Small intestine (tissue), 7 donors: ENCODE measurements at regions not wholly inside any gene's neighbourhood (a gene's known extent, or its start where the extent isn't known, plus 50 kb on each side); places are given as distances from the start of the nearest gene placed in this dataset.

Experiments
- DNase-seq, 2 donors: peaks; one replicate each; pipeline versions ENCODE4 v3.0.0 to v3.0.0-alpha.2; 2013
- FAIRE-seq: peaks from 2 replicates; lab custom pipeline; 2012; peaks lifted over from hg19 to GRCh38; lab: Jason Lieb, UNC
- H3K27ac ChIP-seq, 3 donors: one replicate each; pipeline ENCODE4 v1.5.1; 2013; ENCODE audit warnings: low read length in 2 of 3, mild to moderate bottlenecking in 2 of 3, control low read depth in 1 of 3, inconsistent platforms in 1 of 3, low read depth in 1 of 3, moderate library complexity in 1 of 3
- H3K27me3 ChIP-seq, 3 donors: one replicate each; pipeline ENCODE4 v1.6.1; 2013; ENCODE audit warnings: low read length in 3 of 3, inconsistent platforms in 1 of 3; ENCODE audit not compliant: control insufficient read depth in 3 of 3, insufficient read depth in 3 of 3
- H3K36me3 ChIP-seq, 3 donors: one replicate each; pipeline ENCODE4 v1.6.1; 2013; ENCODE audit warnings: low read length in 3 of 3, inconsistent platforms in 1 of 3, low read depth in 1 of 3, mild to moderate bottlenecking in 1 of 3, moderate library complexity in 1 of 3; ENCODE audit not compliant: control insufficient read depth in 3 of 3, insufficient read depth in 2 of 3
- H3K4me1 ChIP-seq, 3 donors: one replicate each; pipeline ENCODE4 v1.6.1; 2013; ENCODE audit warnings: low read length in 2 of 3, inconsistent platforms in 1 of 3, low read depth in 1 of 3, mild to moderate bottlenecking in 1 of 3, moderate library complexity in 1 of 3; ENCODE audit not compliant: control insufficient read depth in 3 of 3, insufficient read depth in 2 of 3
- H3K4me3 ChIP-seq, 3 donors: one replicate each; pipeline ENCODE4 v1.5.1; 2013; ENCODE audit warnings: low read length in 3 of 3, control low read depth in 1 of 3, inconsistent platforms in 1 of 3, low read depth in 1 of 3, mild to moderate bottlenecking in 1 of 3, moderate library complexity in 1 of 3
- H3K9me3 ChIP-seq, 2 donors: one replicate each; pipeline ENCODE4 v1.6.1; 2013; ENCODE audit warnings: low read depth in 1 of 2, low read length in 1 of 2; ENCODE audit not compliant: control insufficient read depth in 2 of 2, insufficient read depth in 1 of 2
- WGBS, 3 donors: extraction: QIAGEN DNeasy Blood & Tissue Kit; methylation state at CpG; one replicate each; pipeline ENCODE4 v1.1.7; 2013; 5-methylcytosine and 5-hydroxymethylcytosine counted together
- donor health status: healthy with polysubstance abuse.
- donor health status: control.
- donor health status: control.
- donor health status: Bipolar disorder and iron deficiency.
- donor health status: healthy.

GRCh38 chr2:64391940-64392339 is 62.0 kb upstream of the LGALSL start:
- Histone ChIP-seq H3K4me3 (no peak overlapping the region), H3K27ac (peak overlapping the region in 2 of 3 donors; percentile 86 to 95), H3K4me1 (peaks cover 0 to 35% (median 6%) of the 10 kb centered on the region in 3 donors), H3K36me3 (no peaks in the 10 kb centered on the region), H3K27me3 (no peaks in the 10 kb centered on the region), H3K9me3 (no peaks in the 10 kb centered on the region)
- WGBS, 3 donors, result 24 to 62% (median 33%) methylated on average over 1 of the region's 1 CpG
- peak; percentile 82 to 87 for DNase-seq
- no peak for FAIRE-seq

- H3K4me1 ChIP-seq, result peaks cover 0 to 35% (median 6%) of the 10 kb centered on the region in 3 donors
- H3K27me3 ChIP-seq, result no peaks in the 10 kb centered on the region
- no peak for FAIRE-seq
- H3K9me3 ChIP-seq, result no peaks in the 10 kb centered on the region
- H3K4me3 ChIP-seq, result no peak overlapping the region
- 86 to 95% (median 93%) methylated on average over 2 of the region's 2 CpGs for whole genome bisulfite sequencing, 3 donors
- H3K27ac ChIP-seq, result peak overlapping the region in 2 of 3 donors; percentile 71 to 95
- H3K36me3 ChIP-seq, result no peaks in the 10 kb centered on the region
- DNase-seq, result no peak
Observed at GRCh38 chr2:64392529-64392928, 61.4 kb upstream of the LGALSL start.

- FAIRE-seq (no peak), DNase-seq (peak in 1 of 2 donors; percentile 56)
- Histone ChIP-seq H3K4me1 (peaks cover 0 to 39% (median 6%) of the 10 kb centered on the region in 3 donors), H3K27me3 (no peaks in the 10 kb centered on the region), H3K27ac (peak overlapping the region in 2 of 3 donors; percentile 71 to 95), H3K4me3 (no peak overlapping the region), H3K36me3 (no peaks in the 10 kb centered on the region), H3K9me3 (no peaks in the 10 kb centered on the region)
- WGBS, 3 donors, result 71 to 83% (median 72%) methylated on average over 3 of the region's 3 CpGs
Observed at GRCh38 chr2:64393383-64394010, 60.5 kb upstream of the LGALSL start.

GRCh38 chr2:64394153-64394552 is 59.8 kb upstream of the LGALSL start:
- H3K4me3 ChIP-seq, result no peak overlapping the region
- no peaks in the 10 kb centered on the region for H3K27me3 ChIP-seq
- no peaks in the 10 kb centered on the region for H3K36me3 ChIP-seq
- 75 to 90% (median 75%) methylated on average over 3 of the region's 3 CpGs for WGBS, 3 donors
- no peaks in the 10 kb centered on the region for H3K9me3 ChIP-seq
- peaks cover 0 to 39% (median 6%) of the 10 kb centered on the region in 3 donors for H3K4me1 ChIP-seq
- FAIRE-seq (no peak), DNase-seq (peak; percentile 72 to 82)
- H3K27ac ChIP-seq, result peak overlapping the region in 2 of 3 donors; percentile 15 to 48

GRCh38 chr2:64396001-64396400 is 58.0 kb upstream of the LGALSL start:
- Histone ChIP-seq H3K27ac (no peak overlapping the region), H3K27me3 (no peaks in the 10 kb centered on the region), H3K9me3 (no peaks in the 10 kb centered on the region), H3K36me3 (no peaks in the 10 kb centered on the region), H3K4me1 (peaks cover 2 to 45% (median 8%) of the 10 kb centered on the region in 3 donors), H3K4me3 (no peak overlapping the region)
- DNase-seq (no peak), FAIRE-seq (no peak)
- 86 to 93% (median 90%) methylated on average over 5 of the region's 5 CpGs for WGBS, 3 donors

- 93 to 100% (median 97%) methylated on average over 2 of the region's 2 CpGs for WGBS, 3 donors
- H3K9me3 ChIP-seq, result no peaks in the 10 kb centered on the region
Observed at GRCh38 chr2:64396551-64396950, 57.4 kb upstream of the LGALSL start.

GRCh38 chr2:64398516-64399129 is 55.3 kb upstream of the LGALSL start:
- H3K4me1 ChIP-seq, result peaks cover 8 to 41% (median 19%) of the 10 kb centered on the region in 3 donors
- no peak overlapping the region for H3K27ac ChIP-seq
- DNase-seq, result no peak
- no peaks in the 10 kb centered on the region for H3K36me3 ChIP-seq
- no peaks in the 10 kb centered on the region for H3K9me3 ChIP-seq
- no peak overlapping the region for H3K4me3 ChIP-seq
- FAIRE-seq, result no peak
- H3K27me3 ChIP-seq, result no peaks in the 10 kb centered on the region

More at GRCh38 chr2:64396551-64396950, 57.4 kb upstream of the LGALSL start:
- no peaks in the 10 kb centered on the region for H3K27me3 ChIP-seq
- no peak for DNase-seq
- no peak overlapping the region for H3K4me3 ChIP-seq
- no peak overlapping the region for H3K27ac ChIP-seq
- FAIRE-seq, result no peak
- H3K36me3 ChIP-seq, result no peaks in the 10 kb centered on the region
- H3K4me1 ChIP-seq, result peaks cover 8 to 45% (median 10%) of the 10 kb centered on the region in 3 donors

GRCh38 chr2:64399521-64399920 is 54.4 kb upstream of the LGALSL start:
- no peak for FAIRE-seq
- H3K9me3 ChIP-seq, result no peaks in the 10 kb centered on the region
- no peak overlapping the region for H3K4me3 ChIP-seq

More at GRCh38 chr2:64399521-64399920, 54.4 kb upstream of the LGALSL start:
- H3K36me3 ChIP-seq, result peaks cover 0 to 3% (median 0%) of the 10 kb centered on the region in 3 donors
- peaks cover 15 to 44% (median 27%) of the 10 kb centered on the region in 3 donors for H3K4me1 ChIP-seq
- no peak overlapping the region for H3K27ac ChIP-seq
- no peak for DNase-seq
- WGBS, 3 donors, result 85 to 95% (median 93%) methylated on average over 2 of the region's 2 CpGs
- H3K27me3 ChIP-seq, result no peaks in the 10 kb centered on the region
